Pons (tissue), 1 donor: ENCODE measurements at regions not wholly inside any gene's neighbourhood (a gene's known extent, or its start where the extent isn't known, plus 50 kb on each side); places are given as distances from the start of the nearest gene placed in this dataset.
"Not testable (repeated sequence)": the region's sequence is repeated elsewhere in the genome, so short reads cannot be mapped to it uniquely, and the experiment has no call there.

ENCODE experiments used
- DNase-seq: peaks from one replicate; pipeline ENCODE4 v3.0.0-alpha.2; 2016; ENCODE audit warnings: low spot score

DNA sequence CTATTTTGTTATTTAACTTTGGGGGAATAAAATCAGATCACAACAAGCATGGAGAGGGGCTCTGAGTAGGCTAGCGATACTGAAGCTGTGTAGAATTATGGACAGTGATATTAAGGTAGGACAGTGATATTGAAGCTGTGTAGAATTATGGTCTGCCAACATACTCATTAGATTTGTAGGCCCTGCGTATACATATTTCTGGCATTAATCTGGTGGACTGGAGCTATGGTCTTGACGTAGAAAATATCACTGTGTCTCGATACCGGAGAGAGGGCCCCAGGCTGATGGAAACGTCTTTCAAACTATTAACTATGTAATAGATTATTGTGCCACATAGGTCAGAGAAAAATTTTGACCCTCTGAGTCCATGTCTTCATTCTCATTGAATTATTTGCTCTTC is 511.4 kb downstream of the ADCYAP1 start:
- no peak for DNase-seq

GRCh38 chr18:1421502-1421901 is 516.8 kb downstream of the ADCYAP1 start:
- no peak for DNase-seq

DNA sequence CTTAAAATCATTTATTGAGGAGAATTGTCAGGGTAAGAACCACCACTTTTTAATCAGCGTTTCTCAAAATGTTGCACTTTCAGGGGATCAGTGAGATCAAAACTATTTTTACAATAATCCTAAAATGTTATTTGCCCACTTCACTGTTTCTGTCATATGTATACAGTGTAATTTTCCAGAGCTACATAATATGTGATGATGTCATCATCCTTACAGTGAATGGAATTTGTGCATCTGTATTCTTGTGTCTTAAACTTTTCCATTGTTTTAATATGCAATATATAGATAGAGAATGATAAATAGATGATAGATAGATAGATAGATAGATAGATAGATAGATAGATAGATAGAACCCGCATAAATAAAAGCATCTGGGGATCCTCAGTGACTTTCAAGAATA is 518.0 kb downstream of the ADCYAP1 start:
- no peak for DNase-seq

DNA sequence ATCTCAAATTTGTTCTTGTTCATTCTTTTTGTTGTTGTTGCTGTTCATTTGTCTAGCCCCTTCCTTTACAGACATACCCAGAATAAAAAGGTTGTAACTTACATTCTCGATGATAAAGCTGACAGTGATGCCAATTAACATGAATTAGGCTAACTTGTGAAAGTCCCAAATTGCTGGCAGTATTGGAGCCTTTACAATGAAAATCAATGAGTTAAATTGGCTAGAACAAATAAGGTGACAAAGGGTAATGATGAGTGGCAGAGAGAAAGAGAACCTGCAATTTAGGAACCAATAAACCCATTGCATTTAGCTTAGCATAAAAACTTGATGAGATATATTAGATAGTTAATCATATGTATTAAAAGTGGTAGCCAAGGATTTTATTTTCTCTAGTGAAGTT is 521.0 kb downstream of the ADCYAP1 start:
- DNase-seq: no peak

DNA sequence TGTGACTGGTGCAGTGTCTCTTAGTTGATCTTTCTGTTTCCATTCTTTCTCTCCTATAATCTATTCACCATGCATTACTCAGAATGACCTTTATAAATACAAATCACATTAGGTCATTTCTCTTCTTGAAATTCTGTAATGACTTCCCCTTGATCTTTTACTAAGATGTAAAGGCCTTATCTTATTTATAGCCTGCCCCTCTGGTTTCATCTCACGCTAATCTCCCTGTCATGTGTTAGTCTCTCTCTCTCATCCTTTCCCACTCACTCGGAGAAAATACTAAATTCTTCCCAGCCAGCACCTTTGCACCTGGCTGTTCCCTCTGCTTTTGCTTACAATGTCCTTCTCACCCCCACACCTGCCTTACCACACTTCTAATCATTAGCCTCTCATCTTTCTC is 530.8 kb downstream of the ADCYAP1 start:
- no peak for DNase-seq

DNA sequence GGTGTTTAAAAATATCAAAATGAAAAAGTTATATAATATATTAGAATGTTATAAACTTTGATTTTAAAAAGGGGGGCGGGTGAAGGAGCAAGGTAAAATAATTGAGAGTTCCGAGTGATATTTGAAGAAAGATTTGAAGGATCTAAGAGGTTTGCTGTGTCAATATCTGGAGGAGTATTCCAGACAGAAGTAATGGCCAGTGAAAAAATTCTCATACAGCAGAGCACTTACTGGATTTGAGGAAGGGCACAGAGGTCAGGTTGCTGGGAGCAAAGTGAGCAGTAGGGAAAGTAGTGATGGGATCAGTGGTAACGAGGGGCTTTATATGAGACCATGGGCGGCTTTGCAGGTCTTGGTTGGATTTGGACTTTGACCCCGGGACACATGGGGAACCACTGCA is 531.5 kb downstream of the ADCYAP1 start:
- DNase-seq: no peak

DNA sequence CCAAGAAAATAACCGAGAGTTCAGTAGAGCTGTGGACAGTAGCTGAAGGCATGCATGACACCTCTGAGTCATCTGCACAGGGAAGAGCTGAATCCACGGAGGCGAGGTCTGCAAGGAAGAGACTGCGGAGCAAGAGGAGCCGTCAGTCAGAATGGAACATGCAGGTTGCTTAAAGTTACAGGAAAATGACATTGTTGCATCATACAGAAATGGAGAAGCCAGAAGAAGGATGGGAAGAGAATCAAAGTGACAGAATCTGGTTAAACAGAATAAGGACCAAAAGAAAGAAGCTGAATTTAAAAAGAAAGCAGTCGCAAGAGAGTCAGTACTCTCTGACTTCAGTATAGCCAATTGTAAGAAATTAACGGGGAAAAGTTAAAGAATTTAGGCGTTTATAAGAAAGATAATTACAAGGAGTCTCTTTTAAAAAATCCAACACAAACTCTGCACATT is 533.8 kb downstream of the ADCYAP1 start:
- DNase-seq: no peak

DNA sequence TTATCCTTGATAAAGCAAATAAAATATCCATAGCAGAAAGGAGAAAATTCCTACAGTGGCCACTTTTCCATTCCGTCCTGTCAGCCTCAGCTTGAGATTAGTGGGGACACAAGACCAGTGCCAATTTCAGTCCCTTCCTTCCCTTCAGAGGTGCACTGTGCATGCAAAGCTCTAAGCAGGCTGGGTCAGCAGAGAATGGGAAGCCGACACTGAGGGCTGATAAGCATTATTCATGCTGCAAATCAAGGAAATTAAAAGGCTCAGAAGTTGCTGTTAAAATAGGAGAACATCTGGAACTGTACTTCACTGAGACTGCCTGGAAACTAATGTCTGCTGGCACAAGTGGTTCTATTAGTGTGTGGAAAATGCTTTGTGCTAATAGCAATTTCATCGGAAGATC is 534.3 kb downstream of the ADCYAP1 start:
- DNase-seq: no peak

GRCh38 chr18:1444062-1444461 is 539.4 kb downstream of the ADCYAP1 start:
- DNase-seq: not testable (repeated sequence)

DNA sequence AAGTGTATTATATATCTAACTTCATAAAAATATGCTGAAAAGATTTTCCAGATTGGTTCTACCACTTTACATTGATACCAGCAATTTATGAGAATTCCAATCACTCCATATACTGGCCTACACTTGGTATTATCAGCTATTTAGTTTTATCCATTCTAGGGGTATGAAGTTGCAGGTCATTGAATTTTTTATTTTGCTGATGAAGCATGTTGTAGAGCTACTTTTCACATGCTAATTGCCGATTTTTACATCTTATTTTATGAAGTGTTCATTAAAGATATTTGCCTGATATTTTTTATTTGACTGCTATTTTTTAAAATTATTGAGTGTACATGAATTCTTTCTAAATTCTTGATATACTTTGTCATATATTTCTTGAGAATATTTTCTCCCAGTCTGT is 542.1 kb downstream of the ADCYAP1 start:
- DNase-seq: no peak

GRCh38 chr18:1452821-1453220 is 548.1 kb downstream of the ADCYAP1 start:
- DNase-seq: no peak

DNA sequence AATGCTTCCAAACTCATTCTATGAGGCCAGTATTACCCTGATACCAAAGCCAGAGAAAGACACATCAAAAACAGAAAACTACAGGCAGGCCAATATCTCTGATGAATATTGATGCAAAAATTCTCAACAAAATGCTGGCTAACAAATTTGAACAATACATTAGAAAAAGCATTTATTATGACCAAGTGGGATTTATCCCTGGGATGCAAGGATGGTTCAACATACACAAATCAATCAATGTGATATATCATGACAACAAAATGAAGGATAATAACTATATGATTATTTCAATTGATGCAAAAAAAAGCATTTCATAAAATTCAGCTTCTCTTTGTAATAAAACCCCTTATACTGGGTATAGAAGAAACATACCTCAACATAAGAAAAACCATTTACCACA is 550.9 kb downstream of the ADCYAP1 start:
- DNase-seq: no peak

GRCh38 chr18:1458547-1458946 is 553.9 kb downstream of the ADCYAP1 start:
- no peak for DNase-seq

- DNase-seq: no peak
These were observed 559.3 kb downstream of the ADCYAP1 start for GRCh38 chr18:1463981-1464380.

GRCh38 chr18:1464444-1465217 is 560.0 kb downstream of the ADCYAP1 start:
- no peak for DNase-seq

DNA sequence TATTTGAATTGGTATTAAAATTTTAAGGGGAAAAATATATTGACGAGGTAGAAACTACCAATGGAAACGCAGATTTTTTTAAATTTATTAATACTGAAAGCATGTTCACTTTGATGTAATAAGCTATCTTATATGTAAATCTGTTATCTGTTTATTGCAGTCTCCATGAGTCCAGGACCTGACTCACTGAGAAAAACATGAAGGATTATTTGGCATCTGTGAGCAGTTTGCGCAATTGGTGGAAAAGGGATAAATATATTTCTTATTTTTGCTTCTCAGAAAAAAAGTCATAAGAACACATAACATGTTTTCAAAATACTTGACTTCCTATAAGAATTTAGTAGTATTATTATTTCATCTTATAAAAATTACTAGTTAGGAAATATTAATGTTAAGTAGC is 561.4 kb downstream of the ADCYAP1 start:
- DNase-seq: no peak

DNA sequence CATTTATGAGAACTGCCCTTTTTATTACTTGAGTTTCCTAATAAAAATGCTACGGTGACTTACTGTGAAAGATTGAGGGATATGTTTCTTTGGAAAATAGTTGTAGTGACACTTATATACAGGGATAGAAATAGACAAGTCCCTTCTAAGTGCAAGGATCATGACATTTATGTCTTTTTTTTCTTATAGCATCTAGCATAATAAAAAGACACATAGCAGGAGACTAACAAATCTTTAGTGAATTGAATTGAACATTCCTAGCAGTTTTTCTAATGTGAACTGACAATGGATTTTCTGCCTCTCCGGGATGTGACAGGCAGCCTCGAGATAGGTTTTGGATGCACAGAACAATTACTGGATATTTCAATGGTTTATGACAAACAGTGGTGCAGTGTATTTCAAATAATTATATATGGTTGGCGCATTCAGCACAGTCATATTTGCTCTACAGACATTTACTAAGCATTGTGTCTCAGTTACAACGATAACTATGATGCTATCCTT is 562.8 kb downstream of the ADCYAP1 start:
- no peak for DNase-seq

DNA sequence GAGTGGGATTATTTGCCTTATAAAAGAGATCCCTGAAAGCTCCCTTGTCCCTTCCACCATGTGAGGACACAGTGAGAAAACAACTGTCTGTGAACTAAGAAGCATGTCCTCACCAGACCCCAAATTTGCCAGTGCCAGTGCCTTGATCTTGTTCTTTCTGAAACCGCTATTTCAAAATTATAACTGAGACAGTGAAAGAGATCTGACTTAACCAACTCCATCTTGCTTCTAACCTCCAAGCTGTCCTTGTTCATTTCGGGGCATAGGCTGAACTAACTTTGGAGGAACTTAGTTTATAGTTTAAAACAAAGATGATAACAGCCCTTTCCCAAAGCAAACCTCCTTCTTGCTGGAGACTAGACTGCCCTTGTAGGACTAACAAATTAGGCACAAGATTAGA is 563.9 kb downstream of the ADCYAP1 start:
- DNase-seq: no peak

DNA sequence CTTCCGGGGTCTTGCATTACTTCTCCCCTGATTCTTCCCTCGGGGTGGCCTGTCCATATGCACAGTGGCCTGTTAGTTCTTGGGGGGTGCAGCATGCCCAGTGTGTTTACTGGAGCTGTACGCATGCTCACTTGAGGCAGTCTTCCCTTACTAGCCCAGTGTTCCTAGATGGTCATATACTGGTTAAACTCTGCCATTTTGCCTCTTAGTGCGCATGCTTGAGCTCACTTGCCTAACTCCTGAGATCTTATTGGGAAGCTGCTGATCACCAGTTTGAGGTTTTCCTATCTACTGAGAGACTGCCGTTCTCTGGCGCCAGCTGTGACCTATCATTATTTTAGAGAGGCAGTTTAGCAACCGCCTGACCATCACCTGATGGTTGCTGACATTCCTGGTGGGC is 571.2 kb downstream of the ADCYAP1 start:
- no peak for DNase-seq

DNA sequence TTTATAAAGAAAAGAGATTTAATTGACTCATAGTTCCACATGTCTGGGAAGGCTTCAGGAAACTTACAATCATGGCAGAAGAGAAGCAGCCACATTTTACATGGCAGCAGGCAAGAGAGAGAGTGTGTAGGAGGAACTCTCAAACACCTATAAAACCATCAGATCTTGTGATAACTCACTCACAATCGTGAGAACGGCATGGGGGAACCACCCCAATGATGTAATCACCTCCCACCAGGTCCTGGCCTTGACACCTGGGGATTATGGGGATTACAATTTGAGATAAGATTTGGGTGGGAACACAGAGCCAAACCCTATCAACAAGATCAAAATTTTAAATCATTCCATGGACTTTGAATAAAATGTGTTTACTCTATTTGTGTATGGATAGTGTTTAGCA is 575.6 kb downstream of the ADCYAP1 start:
- DNase-seq: no peak

GRCh38 chr18:1481577-1481976 is 576.9 kb downstream of the ADCYAP1 start:
- no peak for DNase-seq

DNA sequence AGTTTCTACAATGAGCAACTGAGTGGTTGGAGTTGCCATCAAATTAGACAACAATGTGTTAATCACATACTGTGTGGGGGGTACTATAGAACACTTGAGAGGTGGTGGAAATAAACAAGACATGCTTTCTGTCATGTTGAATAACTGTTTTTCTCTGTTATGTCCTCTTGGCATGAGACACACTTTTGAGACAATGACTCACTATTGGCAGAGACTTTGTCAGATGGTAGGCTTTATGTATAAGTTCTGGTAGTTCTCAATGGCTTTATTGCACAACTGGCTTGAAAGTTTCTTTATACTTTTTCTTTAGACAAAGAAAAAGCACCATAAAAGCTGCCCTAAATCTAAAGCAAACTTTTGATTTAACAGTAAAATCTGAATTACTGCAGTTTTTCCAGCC is 578.7 kb downstream of the ADCYAP1 start:
- DNase-seq: peak; percentile 38

GRCh38 chr18:1487457-1487856 is 582.8 kb downstream of the ADCYAP1 start:
- DNase-seq: no peak

- DNase-seq: no peak
These were observed 583.7 kb downstream of the ADCYAP1 start for GRCh38 chr18:1488394-1488793.
